SK-N-SH treated with all-trans-retinoic acid at 6 μM for 48 hours (cell line): ENCODE measurements at regions not wholly inside any gene's neighbourhood (a gene's known extent, or its start where the extent isn't known, plus 50 kb on each side); places are given as distances from the start of the nearest gene placed in this dataset.

ENCODE experiments used
- ATAC-seq: fragments of 200-7000 bp; cut with Tn5 transposase; 3 replicates; pipeline ENCODE4 v1.9.1; 2020; ENCODE audit warnings: mild to moderate bottlenecking, moderate library complexity
- ARNTL ChIP-seq: fragments of 450-650 bp; formaldehyde crosslinking; IDR thresholded peaks from 2 replicates; pipeline ENCODE4 v1.5.0; 2020; ENCODE audit warnings: low read depth, mild to moderate bottlenecking, moderate library complexity, borderline replicate concordance
- GLIS3 ChIP-seq: fragments of 250-450 bp; sonication (Bioruptor Pico); IDR thresholded peaks from 2 replicates; pipeline ENCODE4 v1.5.0; 2020; ENCODE audit warnings: mild to moderate bottlenecking, moderate library complexity
- ISL1 ChIP-seq: fragments of 250-450 bp; sonication (Bioruptor Pico); IDR thresholded peaks from 2 replicates; pipeline ENCODE4 v2.1.2; 2022; ENCODE audit warnings: mild to moderate bottlenecking, moderate library complexity
- OSR1 ChIP-seq: fragments of 250-450 bp; sonication (Bioruptor Pico); IDR thresholded peaks from 2 replicates; pipeline ENCODE4 v1.8.0; 2022; ENCODE audit warnings: moderate library complexity, mild to moderate bottlenecking, inconsistent platforms
- PATZ1 ChIP-seq: fragments of 250-450 bp; sonication (Bioruptor Pico); IDR thresholded peaks from 2 replicates; pipeline ENCODE4 v1.8.0; 2020; ENCODE audit warnings: mild to moderate bottlenecking, moderate library complexity, borderline replicate concordance
- POU6F1 ChIP-seq: fragments of 250-450 bp; sonication (Bioruptor Pico); IDR thresholded peaks from 2 replicates; pipeline ENCODE4 v1.8.0; 2021; ENCODE audit warnings: low read depth, mild to moderate bottlenecking, moderate library complexity, borderline replicate concordance
- PPARA ChIP-seq: fragments of 250-450 bp; sonication (Bioruptor Pico); IDR thresholded peaks from 2 replicates; pipeline ENCODE4 v1.5.0; 2020; ENCODE audit warnings: mild to moderate bottlenecking, borderline replicate concordance
- SNAI2 ChIP-seq: fragments of 250-450 bp; sonication (Bioruptor Pico); IDR thresholded peaks from 2 replicates; pipeline ENCODE4 v1.5.0; 2020; ENCODE audit warnings: mild to moderate bottlenecking, moderate library complexity
- TCF4 ChIP-seq: fragments of 250-450 bp; sonication (Bioruptor Pico); IDR thresholded peaks from 2 replicates; pipeline ENCODE4 v1.8.0; 2021; ENCODE audit warnings: mild to moderate bottlenecking, moderate library complexity, borderline replicate concordance
- TOX ChIP-seq: fragments of 250-450 bp; sonication (Bioruptor Pico); IDR thresholded peaks from 2 replicates; pipeline ENCODE4 v1.8.0; 2021; ENCODE audit warnings: mild to moderate bottlenecking, moderate library complexity, borderline replicate concordance
- TSHZ2 ChIP-seq: fragments of 250-450 bp; sonication (Bioruptor Pico); IDR thresholded peaks from 2 replicates; pipeline ENCODE4 v1.5.0; 2020; ENCODE audit warnings: mild to moderate bottlenecking, moderate library complexity
- ZFP3 ChIP-seq: fragments of 250-450 bp; sonication (Bioruptor Pico); IDR thresholded peaks from 2 replicates; pipeline ENCODE4 v1.5.0; 2020; ENCODE audit warnings: mild to moderate bottlenecking, moderate library complexity
- ZFP30 ChIP-seq: fragments of 450-650 bp; formaldehyde crosslinking; IDR thresholded peaks from 2 replicates; pipeline ENCODE4 v1.5.0; 2022; ENCODE audit warnings: mild to moderate bottlenecking, moderate library complexity
- ZNF70 ChIP-seq: fragments of 450-650 bp; formaldehyde crosslinking; IDR thresholded peaks from 2 replicates; pipeline ENCODE4 v1.5.0; 2020; ENCODE audit warnings: mild to moderate bottlenecking, moderate library complexity
- ZNF8 ChIP-seq: fragments of 450-650 bp; formaldehyde crosslinking; IDR thresholded peaks from 2 replicates; pipeline ENCODE4 v1.5.0; 2020; ENCODE audit warnings: mild to moderate bottlenecking, moderate library complexity

GRCh38 chr14:89495718-89496117 is 78.7 kb upstream of the FOXN3 start (continued):
- TF ChIP-seq TCF4 (CRISPR knock-in tag) = no peak
- TF ChIP-seq GLIS3 (CRISPR knock-in tag) = no peak
- TF ChIP-seq ARNTL = no peak

GRCh38 chr14:89493877-89494634 is 77.0 kb upstream of the FOXN3 start:
- ATAC-seq = no peak
- TF ChIP-seq POU6F1 (no peak), GLIS3 (CRISPR knock-in tag) (no peak), PPARA (CRISPR knock-in tag) (no peak), ZNF70 (CRISPR knock-in tag) (no peak), ISL1 (CRISPR knock-in tag) (no peak), OSR1 (CRISPR knock-in tag) (no peak), PATZ1 (CRISPR knock-in tag) (no peak), SNAI2 (CRISPR knock-in tag) (no peak), TCF4 (CRISPR knock-in tag) (no peak), TSHZ2 (CRISPR knock-in tag) (no peak), ZFP3 (CRISPR knock-in tag) (no peak), ZNF8 (CRISPR knock-in tag) (no peak), TOX (CRISPR knock-in tag) (no peak), ARNTL (no peak), ZFP30 (CRISPR knock-in tag) (no peak)

DNA sequence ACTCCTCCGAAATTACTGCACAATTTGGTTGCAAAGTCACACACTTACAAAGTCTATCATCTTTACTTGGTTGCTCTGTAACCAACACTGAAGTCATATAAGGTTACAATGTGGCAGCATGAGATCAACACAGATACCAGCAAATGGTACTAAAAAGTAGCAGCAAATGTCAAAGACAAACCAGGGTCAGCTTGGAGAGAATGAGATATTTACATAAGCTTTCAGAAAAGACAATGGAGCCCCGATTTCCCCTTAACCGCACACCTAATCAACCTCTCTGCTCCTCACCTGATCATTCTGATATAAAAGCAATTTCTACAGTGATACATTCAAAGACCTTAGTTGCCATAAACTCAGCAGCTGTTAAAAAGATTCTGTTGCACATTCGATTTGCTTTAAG is 76.4 kb upstream of the FOXN3 start:
- TF ChIP-seq ZFP30 (CRISPR knock-in tag) = no peak
- no peak for TF ChIP-seq TOX (CRISPR knock-in tag)
- TF ChIP-seq TSHZ2 (CRISPR knock-in tag) = no peak
- TF ChIP-seq POU6F1 = no peak
- TF ChIP-seq, all 23 proteins: peak for 0
- ATAC-seq = no peak
